HEK293 (cell line): ENCODE measurements at regions not wholly inside any gene's neighbourhood (a gene's known extent, or its start where the extent isn't known, plus 50 kb on each side); places are given as distances from the start of the nearest gene placed in this dataset.

Source experiments
- CTCF ChIA-PET: fragments of 350-600 bp; formaldehyde crosslinking; extraction: SDS; loops from one replicate; lab custom pipeline; 2021; ENCODE audit warnings: antibody characterized with exemption; lab: Yijun Ruan, JAX
- POLR2A ChIA-PET: fragments of 300-600 bp; formaldehyde crosslinking; extraction: SDS; loops from one replicate; lab custom pipeline; 2020; ENCODE audit warnings: antibody characterized with exemption, inconsistent platforms; lab: Yijun Ruan, JAX
- H3K27ac ChIP-seq: fragments of 200-500 bp; sonication (Bioruptor generic); 2 replicates; pipeline ENCODE4 v1.5.1; 2014; ENCODE audit warnings: low read depth, low read length, control low read depth, inconsistent platforms; ENCODE audit errors: extremely low read depth
- H3K36me3 ChIP-seq, 2 experiments: fragments of 200-500 bp in 1 of 2; sonication (Bioruptor generic) in 1 of 2; 1 replicate in 1 of 2; 2 replicates in 1 of 2; pipeline ENCODE4 v1.5.1; 2014 to 2017; ENCODE audit warnings: inconsistent platforms in 2 of 2, low read length in 2 of 2; ENCODE audit not compliant: control insufficient read depth in 2 of 2, insufficient read depth in 1 of 2
- H3K4me1 ChIP-seq: fragments of 200-500 bp; sonication (Bioruptor generic); 2 replicates; pipeline ENCODE4 v1.5.1; 2014; ENCODE audit warnings: mild to moderate bottlenecking, low read length, inconsistent platforms; ENCODE audit not compliant: control insufficient read depth, insufficient read depth
- H3K4me3 ChIP-seq: 2 replicates; pipeline ENCODE4 v1.5.1; 2011; ENCODE audit warnings: low read depth, mild to moderate bottlenecking, control low read depth, low read length, moderate library complexity
- H3K9me3 ChIP-seq: fragments of 200-500 bp; sonication (Bioruptor generic); 2 replicates; pipeline ENCODE4 v1.5.1; 2014; ENCODE audit warnings: low read depth, low read length, inconsistent platforms; ENCODE audit not compliant: control insufficient read depth, insufficient read depth
- HOXA7 ChIP-seq: sonication (generic); formaldehyde crosslinking; IDR thresholded peaks from 2 replicates; pipeline ENCODE4 v1.8.1; 2022; ENCODE audit warnings: missing genetic modification reagents, borderline replicate concordance
- HOXD13 ChIP-seq: sonication (generic); formaldehyde crosslinking; IDR thresholded peaks from 2 replicates; pipeline ENCODE4 v1.8.0; 2022; ENCODE audit warnings: missing genetic modification reagents, borderline replicate concordance
- KLF16 ChIP-seq: fragments of 450-650 bp; formaldehyde crosslinking; IDR thresholded peaks from 2 replicates; pipeline ENCODE4 v1.5.1; 2017; ENCODE audit warnings: missing biosample characterization, missing genetic modification characterization
- MEIS1 ChIP-seq: sonication (generic); formaldehyde crosslinking; IDR thresholded peaks from 2 replicates; pipeline ENCODE4 v1.8.1; 2022; ENCODE audit warnings: missing genetic modification reagents, mild to moderate bottlenecking, borderline replicate concordance
- PRDM1 ChIP-seq: fragments of 450-650 bp; formaldehyde crosslinking; IDR thresholded peaks from 2 replicates; pipeline ENCODE4; 2016; ENCODE audit warnings: missing biosample characterization, missing genetic modification characterization
- SCRT2 ChIP-seq: fragments of 450-650 bp; formaldehyde crosslinking; IDR thresholded peaks from 2 replicates; pipeline ENCODE4 v1.5.1; 2016; ENCODE audit warnings: missing biosample characterization, missing genetic modification characterization
- YY1 ChIP-seq: fragments of 450-650 bp; formaldehyde crosslinking; IDR thresholded peaks from 2 replicates; pipeline ENCODE4 v1.5.1; 2018; ENCODE audit warnings: missing biosample characterization, missing genetic modification characterization
- ZBTB17 ChIP-seq: fragments of 450-650 bp; formaldehyde crosslinking; IDR thresholded peaks from 2 replicates; pipeline ENCODE4 v1.5.1; 2016; ENCODE audit warnings: missing biosample characterization, missing genetic modification characterization
- ZBTB20 ChIP-seq: fragments of 450-650 bp; formaldehyde crosslinking; IDR thresholded peaks from 2 replicates; pipeline ENCODE4 v1.5.1; 2016; ENCODE audit warnings: missing biosample characterization, missing genetic modification characterization
- ZBTB7A ChIP-seq: fragments of 450-650 bp; formaldehyde crosslinking; IDR thresholded peaks from 2 replicates; pipeline ENCODE4 v1.5.1; 2016; ENCODE audit warnings: low read depth, missing biosample characterization, missing genetic modification characterization
- ZFHX2 ChIP-seq: fragments of 450-650 bp; formaldehyde crosslinking; conservative IDR thresholded peaks from 2 replicates; pipeline ENCODE4 v1.5.1; 2016; ENCODE audit warnings: missing biosample characterization, missing genetic modification characterization
- ZFP3 ChIP-seq: fragments of 450-650 bp; formaldehyde crosslinking; IDR thresholded peaks from 2 replicates; pipeline ENCODE4 v1.5.1; 2016; ENCODE audit warnings: low read depth, missing biosample characterization, missing genetic modification characterization
- ZNF223 ChIP-seq: fragments of 450-650 bp; formaldehyde crosslinking; IDR thresholded peaks from 2 replicates; pipeline ENCODE4 v1.5.1; 2016; ENCODE audit warnings: missing biosample characterization, missing genetic modification characterization
- ZNF292 ChIP-seq: fragments of 450-650 bp; formaldehyde crosslinking; IDR thresholded peaks from 2 replicates; pipeline ENCODE4 v1.5.1; 2016; ENCODE audit warnings: low read depth, missing biosample characterization, missing genetic modification characterization, borderline replicate concordance
- ZNF324 ChIP-seq: fragments of 450-650 bp; formaldehyde crosslinking; IDR thresholded peaks from 2 replicates; pipeline ENCODE4 v1.5.1; 2016; ENCODE audit warnings: missing biosample characterization, missing genetic modification characterization
- ZNF366 ChIP-seq: fragments of 450-650 bp; formaldehyde crosslinking; conservative IDR thresholded peaks from 2 replicates; pipeline ENCODE4 v1.5.1; 2016; ENCODE audit warnings: missing biosample characterization, missing genetic modification characterization
- ZNF391 ChIP-seq: fragments of 450-650 bp; formaldehyde crosslinking; IDR thresholded peaks from 2 replicates; pipeline ENCODE4 v1.5.1; 2016; ENCODE audit warnings: low read depth, missing biosample characterization, missing genetic modification characterization, borderline replicate concordance
- ZNF416 ChIP-seq: fragments of 450-650 bp; formaldehyde crosslinking; IDR thresholded peaks from 2 replicates; pipeline ENCODE4 v1.5.1; 2016; ENCODE audit warnings: missing biosample characterization, missing genetic modification characterization
- ZNF433 ChIP-seq: fragments of 450-650 bp; formaldehyde crosslinking; IDR thresholded peaks from 2 replicates; pipeline ENCODE4 v1.5.1; 2016; ENCODE audit warnings: missing biosample characterization, missing genetic modification characterization, low read depth
- ZNF521 ChIP-seq: fragments of 450-650 bp; formaldehyde crosslinking; IDR thresholded peaks from 2 replicates; pipeline ENCODE4 v1.5.1; 2017; ENCODE audit warnings: missing biosample characterization, mild to moderate bottlenecking, missing genetic modification characterization
- ZNF555 ChIP-seq: fragments of 450-650 bp; formaldehyde crosslinking; conservative IDR thresholded peaks from 2 replicates; pipeline ENCODE4 v1.5.1; 2017; ENCODE audit warnings: missing biosample characterization, mild to moderate bottlenecking, missing genetic modification characterization, inconsistent platforms
- ZNF596 ChIP-seq: fragments of 450-650 bp; IDR thresholded peaks from 2 replicates; pipeline ENCODE4 v1.5.0; 2018; ENCODE audit warnings: missing biosample characterization, mild to moderate bottlenecking, missing genetic modification characterization, moderate library complexity
- ZNF626 ChIP-seq: fragments of 450-650 bp; sonication (Bioruptor Pico); formaldehyde crosslinking; IDR thresholded peaks from 2 replicates; pipeline ENCODE4 v1.5.1; 2018; ENCODE audit warnings: missing biosample characterization, missing genetic modification characterization, inconsistent platforms
- ZNF654 ChIP-seq: fragments of 450-650 bp; formaldehyde crosslinking; IDR thresholded peaks from 2 replicates; pipeline ENCODE4 v1.5.1; 2016; ENCODE audit warnings: low read depth, missing biosample characterization, missing genetic modification characterization
- ZNF658 ChIP-seq: fragments of 450-650 bp; formaldehyde crosslinking; IDR thresholded peaks from 2 replicates; pipeline ENCODE4; 2016; ENCODE audit warnings: missing biosample characterization, missing genetic modification characterization
- TF ChIP-seq, protein P1 (sequence below): fragments of 450-650 bp; formaldehyde crosslinking; IDR thresholded peaks from 2 replicates; pipeline ENCODE4 v1.5.1; 2017; ENCODE audit warnings: missing biosample characterization, missing genetic modification characterization
- TF ChIP-seq, protein P2 (sequence below): fragments of 450-650 bp; formaldehyde crosslinking; IDR thresholded peaks from 2 replicates; pipeline ENCODE4 v1.5.1; 2016; ENCODE audit warnings: missing biosample characterization, missing genetic modification characterization
- TF ChIP-seq, protein P3 (sequence below): fragments of 450-650 bp; formaldehyde crosslinking; IDR thresholded peaks from 2 replicates; pipeline ENCODE4; 2016; ENCODE audit warnings: missing biosample characterization, missing genetic modification characterization

DNA sequence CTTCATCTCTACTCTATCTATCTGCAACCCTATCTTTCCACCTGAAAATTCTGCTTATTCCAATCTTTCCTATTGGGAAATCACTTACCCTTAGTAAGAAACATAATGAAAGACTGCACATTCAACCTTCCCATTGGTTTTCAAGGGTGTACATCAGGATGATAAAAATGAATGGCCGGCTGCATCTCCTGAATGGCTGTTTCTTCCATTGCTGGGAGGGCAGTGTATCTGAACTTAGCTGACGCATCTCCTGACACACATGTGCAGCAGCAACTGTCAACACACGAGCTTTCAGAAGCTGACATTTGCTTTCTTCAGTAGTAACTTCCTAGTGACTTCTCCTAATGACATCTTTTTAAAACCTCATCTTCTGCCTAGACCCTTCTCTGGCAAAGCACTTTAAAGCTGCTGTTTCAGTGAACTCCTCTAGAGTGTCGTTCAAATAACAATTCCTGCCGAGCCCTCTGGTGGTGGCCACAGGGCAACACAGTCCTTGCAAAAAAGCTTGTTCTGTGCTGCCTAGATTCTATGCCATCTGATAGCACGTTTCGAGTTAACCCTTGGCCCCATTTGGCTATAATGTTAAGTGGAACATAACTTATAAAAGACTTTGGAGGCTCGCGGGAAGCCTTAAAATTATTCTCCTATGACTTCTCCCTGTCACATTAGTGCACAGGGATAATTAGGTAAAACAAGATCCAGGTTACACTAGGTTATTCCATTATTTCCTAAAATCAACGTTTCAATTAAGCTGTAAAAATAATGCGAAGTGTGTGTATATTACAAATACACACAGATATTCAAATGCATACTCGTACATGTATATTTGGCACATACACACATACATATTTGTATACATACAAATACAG, 2340.7 kb downstream of the PCDH7 start:
- ChIA-PET CTCF (interaction anchor here (0.9 to 1.2 kb wide), 5 partner anchors 14 to 1660 kb away, joined by 3 to 5 read pairs (median 4); no protein-coding TSS in a partner anchor), POLR2A (no interaction called here)
- no peaks in the 10 kb centered on the region for H3K9me3 ChIP-seq
- H3K27ac ChIP-seq: no peak overlapping the region
- H3K36me3 ChIP-seq: no peaks in the 10 kb centered on the region
- H3K4me3 ChIP-seq: no peak overlapping the region
- no peaks in the 10 kb centered on the region for H3K4me1 ChIP-seq
- TF ChIP-seq ZNF416 (no peak), ZNF596 (tag by site-specific recombination) (no peak), ZFP3 (tag by site-specific recombination) (no peak), SCRT2 (tag by site-specific recombination) (no peak), MEIS1 (CRISPR knock-in tag) (no peak), HOXA7 (CRISPR knock-in tag) (no peak), ZNF292 (tag by site-specific recombination) (no peak), ZBTB7A (tag by site-specific recombination) (no peak)
- TF ChIP-seq, protein P1, sequence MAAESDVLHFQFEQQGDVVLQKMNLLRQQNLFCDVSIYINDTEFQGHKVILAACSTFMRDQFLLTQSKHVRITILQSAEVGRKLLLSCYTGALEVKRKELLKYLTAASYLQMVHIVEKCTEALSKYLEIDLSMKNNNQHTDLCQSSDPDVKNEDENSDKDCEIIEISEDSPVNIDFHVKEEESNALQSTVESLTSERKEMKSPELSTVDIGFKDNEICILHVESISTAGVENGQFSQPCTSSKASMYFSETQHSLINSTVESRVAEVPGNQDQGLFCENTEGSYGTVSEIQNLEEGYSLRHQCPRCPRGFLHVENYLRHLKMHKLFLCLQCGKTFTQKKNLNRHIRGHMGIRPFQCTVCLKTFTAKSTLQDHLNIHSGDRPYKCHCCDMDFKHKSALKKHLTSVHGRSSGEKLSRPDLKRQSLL (tag by site-specific recombination): no peak

- TF ChIP-seq KLF16 (tag by site-specific recombination): no peak
- no peak for TF ChIP-seq ZBTB20 (tag by site-specific recombination)
- TF ChIP-seq, protein P2, sequence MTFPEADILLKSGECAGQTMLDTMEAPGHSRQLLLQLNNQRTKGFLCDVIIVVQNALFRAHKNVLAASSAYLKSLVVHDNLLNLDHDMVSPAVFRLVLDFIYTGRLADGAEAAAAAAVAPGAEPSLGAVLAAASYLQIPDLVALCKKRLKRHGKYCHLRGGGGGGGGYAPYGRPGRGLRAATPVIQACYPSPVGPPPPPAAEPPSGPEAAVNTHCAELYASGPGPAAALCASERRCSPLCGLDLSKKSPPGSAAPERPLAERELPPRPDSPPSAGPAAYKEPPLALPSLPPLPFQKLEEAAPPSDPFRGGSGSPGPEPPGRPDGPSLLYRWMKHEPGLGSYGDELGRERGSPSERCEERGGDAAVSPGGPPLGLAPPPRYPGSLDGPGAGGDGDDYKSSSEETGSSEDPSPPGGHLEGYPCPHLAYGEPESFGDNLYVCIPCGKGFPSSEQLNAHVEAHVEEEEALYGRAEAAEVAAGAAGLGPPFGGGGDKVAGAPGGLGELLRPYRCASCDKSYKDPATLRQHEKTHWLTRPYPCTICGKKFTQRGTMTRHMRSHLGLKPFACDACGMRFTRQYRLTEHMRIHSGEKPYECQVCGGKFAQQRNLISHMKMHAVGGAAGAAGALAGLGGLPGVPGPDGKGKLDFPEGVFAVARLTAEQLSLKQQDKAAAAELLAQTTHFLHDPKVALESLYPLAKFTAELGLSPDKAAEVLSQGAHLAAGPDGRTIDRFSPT (tag by site-specific recombination): no peak
- TF ChIP-seq ZNF626: no peak
- TF ChIP-seq ZNF654: no peak
- no peak for TF ChIP-seq ZNF658 (tag by site-specific recombination)
- no peak for TF ChIP-seq ZNF391 (tag by site-specific recombination)
- no peak for TF ChIP-seq YY1 (tag by site-specific recombination)
- TF ChIP-seq ZFHX2 (tag by site-specific recombination): no peak
- TF ChIP-seq, protein P1 (tag by site-specific recombination): no peak
- no peak for TF ChIP-seq PRDM1 (tag by site-specific recombination)
- no peak for TF ChIP-seq ZNF555 (tag by site-specific recombination)
- no peak for TF ChIP-seq ZNF366 (tag by site-specific recombination)
- TF ChIP-seq ZNF521: no peak
- no peak for TF ChIP-seq ZNF324
- TF ChIP-seq ZBTB17 (tag by site-specific recombination): no peak
- TF ChIP-seq ZNF223 (tag by site-specific recombination): no peak
- no peak for TF ChIP-seq ZNF433 (tag by site-specific recombination)
- no peak for TF ChIP-seq HOXD13 (CRISPR knock-in tag)
- TF ChIP-seq, protein P3, sequence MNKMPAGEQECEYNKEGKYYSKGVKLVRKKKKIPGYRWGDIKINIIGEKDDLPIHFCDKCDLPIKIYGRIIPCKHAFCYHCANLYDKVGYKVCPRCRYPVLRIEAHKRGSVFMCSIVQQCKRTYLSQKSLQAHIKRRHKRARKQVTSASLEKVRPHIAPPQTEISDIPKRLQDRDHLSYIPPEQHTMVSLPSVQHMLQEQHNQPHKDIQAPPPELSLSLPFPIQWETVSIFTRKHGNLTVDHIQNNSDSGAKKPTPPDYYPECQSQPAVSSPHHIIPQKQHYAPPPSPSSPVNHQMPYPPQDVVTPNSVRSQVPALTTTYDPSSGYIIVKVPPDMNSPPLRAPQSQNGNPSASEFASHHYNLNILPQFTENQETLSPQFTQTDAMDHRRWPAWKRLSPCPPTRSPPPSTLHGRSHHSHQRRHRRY: no peak
- ChIA-PET CTCF (interaction anchor here (0.9 to 1.1 kb wide), 3 partner anchors 16 to 54 kb away, joined by 4 to 5 read pairs (median 4); no protein-coding TSS in a partner anchor), POLR2A (interaction anchor here (0.6 kb wide), 1 partner anchor 597 kb away, joined by 3 read pairs; no protein-coding TSS in a partner anchor)
- Histone ChIP-seq H3K9me3 (no peaks in the 10 kb centered on the region), H3K4me1 (no peaks in the 10 kb centered on the region), H3K36me3 (no peaks in the 10 kb centered on the region), H3K27ac (no peak overlapping the region), H3K4me3 (no peak overlapping the region)
Measured at GRCh38 chr4:33061727-33062126, 2341.6 kb downstream of the PCDH7 start.
